GM18873 (cell line): ENCODE measurements at regions not wholly inside any gene's neighbourhood (a gene's known extent, or its start where the extent isn't known, plus 50 kb on each side); places are given as distances from the start of the nearest gene placed in this dataset.
"Not testable (repeated sequence)": the region's sequence is repeated elsewhere in the genome, so short reads cannot be mapped to it uniquely, and the experiment has no call there.

Experiments
- ATAC-seq: cut with Tn5 transposase; IDR thresholded peaks from one replicate; pipeline ENCODE4 v1.9.1; 2021; ENCODE audit warnings: mild to moderate bottlenecking, moderate library complexity, moderate number of reproducible peaks; ENCODE audit not compliant: unreplicated experiment, low FRiP score

DNA sequence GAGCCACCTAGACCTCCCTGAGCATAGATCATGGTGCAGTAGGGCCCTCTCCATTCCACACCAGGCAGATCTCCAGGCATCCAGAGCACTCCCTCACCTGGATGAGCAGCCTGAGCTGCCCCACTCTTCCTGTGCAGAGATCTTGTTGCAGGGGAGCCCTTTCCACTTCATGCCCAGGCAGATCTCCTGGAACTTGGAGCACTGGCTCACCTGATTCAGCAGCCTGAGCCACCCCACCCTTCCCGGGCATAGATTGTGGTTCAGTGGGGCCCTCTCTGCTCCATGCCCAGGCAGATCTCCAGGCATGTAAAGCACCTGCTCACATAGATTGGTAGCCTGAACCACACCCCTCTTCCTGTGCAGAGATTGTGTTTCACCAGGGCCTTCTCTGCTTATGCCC lies 78.0 kb downstream of the SEC16B start:
- no peak for ATAC-seq

DNA sequence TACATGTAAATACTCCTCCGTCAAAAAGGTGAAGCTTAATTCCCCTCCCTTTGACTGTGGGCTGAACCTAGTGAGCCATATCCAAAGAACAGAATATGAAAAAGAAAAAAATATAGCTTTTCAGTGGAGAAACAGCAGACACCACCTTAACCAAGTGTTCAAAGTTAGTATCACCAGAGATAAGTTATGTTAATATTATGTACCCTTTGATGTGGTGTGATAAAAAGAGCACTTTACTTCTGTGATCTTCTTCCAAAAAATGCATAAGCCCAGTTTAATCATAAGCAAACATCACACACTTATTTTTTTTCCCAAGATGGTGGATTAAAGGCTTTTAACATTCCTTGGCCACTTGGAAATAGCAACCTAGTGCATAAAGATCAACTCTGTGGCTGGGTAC lies 79.4 kb downstream of the SEC16B start:
- no peak for ATAC-seq

DNA sequence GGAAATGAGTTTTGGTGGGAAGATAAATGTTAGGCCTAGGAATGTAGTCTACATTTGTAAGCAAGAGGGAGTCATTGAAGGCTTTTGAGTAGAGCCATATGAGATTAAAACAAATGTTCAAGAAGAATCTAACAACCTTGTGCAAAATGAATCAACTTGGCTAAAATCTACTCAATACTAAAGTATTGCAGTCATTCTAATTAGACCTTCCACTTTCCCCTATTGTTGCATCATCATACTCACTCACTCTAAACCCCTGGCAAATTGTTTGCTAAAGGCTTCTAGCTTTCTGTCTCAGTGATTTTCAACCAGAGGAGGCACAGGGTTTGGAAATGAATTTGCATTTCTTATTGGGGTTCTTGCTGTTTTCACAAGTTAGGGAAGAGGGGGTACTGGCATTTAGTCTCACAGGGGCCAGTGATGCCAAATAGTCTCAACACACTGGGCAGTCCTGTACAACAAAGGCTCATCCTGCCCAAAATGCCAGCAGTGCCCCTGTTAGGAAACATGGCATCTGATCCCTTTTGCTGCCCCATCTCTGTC lies 85.3 kb downstream of the SEC16B start:
- no peak for ATAC-seq

DNA sequence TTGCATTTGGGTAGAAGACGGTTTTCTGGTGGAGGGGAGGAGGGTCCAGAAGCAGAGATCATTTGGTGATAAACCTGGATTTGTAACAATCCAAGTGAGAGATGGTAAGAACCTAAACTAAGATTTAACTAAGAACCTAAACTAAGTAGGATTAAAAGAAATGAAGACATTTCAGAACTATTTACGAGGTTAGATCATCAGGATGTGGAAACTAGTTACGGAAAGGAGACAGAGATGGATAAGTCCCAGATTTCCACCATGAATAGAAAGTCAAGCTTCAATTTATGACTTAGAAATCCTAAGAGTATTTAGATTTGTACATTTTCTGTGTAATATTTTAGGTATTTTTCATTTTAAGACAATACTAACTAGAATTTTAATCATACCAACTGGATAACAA lies 86.3 kb downstream of the SEC16B start:
- no peak for ATAC-seq

DNA sequence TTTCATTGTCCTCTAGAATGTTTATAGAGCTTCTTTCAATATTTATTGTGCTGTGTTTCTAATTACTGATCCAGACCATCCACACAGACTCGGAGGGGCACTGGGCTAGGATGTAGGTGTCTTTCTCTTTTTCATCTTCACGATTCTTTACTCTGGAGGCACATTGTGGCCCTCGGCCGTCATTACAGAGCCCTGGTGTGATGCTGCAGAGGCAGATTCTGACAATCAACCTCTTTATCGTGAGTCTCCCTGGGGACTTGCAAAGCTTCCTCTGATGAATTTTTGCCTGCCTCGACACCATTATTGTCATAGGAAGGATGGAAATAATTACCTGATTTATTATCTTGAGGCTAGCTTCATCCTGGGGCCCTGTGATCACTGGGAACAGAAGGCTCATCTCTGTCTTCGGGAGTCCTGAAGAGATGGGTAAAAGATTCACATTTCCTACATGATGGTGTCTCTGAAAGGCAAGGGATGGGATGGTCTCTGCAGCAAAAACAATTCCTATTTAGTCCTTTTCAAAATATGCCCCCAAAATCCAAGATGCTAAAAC lies 89.4 kb downstream of the SEC16B start:
- ATAC-seq: no peak

DNA sequence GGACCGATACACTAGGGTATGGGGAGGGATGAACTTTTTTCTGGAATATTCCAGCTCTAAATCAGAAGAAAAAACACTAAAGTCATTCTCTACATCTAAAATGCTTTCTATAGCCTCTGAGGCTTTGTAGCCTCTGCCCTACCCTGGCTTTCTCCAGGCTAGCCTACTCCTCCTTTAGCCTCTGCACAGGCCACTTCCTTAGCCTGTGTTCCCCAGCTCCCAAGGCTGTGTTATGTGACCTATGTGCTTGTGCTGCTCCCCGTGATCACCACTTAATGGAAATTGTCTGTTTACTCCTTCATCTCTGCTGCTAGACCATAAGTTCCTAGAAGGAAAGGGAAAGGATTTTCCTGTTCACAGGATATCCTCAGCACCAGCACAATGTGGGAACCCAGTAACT lies 92.8 kb downstream of the SEC16B start:
- ATAC-seq: no peak

DNA sequence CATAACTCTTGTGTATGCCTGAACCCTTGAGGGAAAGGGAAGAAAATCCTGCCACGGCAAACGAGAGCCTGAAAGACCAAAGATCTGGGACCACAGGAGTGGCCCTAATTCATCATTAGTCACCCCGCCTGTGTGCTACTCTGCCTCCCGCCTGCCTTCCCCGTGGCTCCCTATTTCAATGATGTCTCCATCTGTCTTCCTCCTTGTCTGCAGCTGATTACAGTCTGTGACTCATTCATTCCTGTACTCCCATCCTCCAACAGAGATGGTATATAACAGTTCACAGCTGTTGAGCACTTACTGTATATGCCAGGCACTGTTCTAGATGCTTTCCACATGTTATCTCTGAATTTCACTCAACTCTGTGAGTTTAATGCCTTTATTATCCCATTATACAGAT lies 96.6 kb downstream of the SEC16B start:
- ATAC-seq: no peak

DNA sequence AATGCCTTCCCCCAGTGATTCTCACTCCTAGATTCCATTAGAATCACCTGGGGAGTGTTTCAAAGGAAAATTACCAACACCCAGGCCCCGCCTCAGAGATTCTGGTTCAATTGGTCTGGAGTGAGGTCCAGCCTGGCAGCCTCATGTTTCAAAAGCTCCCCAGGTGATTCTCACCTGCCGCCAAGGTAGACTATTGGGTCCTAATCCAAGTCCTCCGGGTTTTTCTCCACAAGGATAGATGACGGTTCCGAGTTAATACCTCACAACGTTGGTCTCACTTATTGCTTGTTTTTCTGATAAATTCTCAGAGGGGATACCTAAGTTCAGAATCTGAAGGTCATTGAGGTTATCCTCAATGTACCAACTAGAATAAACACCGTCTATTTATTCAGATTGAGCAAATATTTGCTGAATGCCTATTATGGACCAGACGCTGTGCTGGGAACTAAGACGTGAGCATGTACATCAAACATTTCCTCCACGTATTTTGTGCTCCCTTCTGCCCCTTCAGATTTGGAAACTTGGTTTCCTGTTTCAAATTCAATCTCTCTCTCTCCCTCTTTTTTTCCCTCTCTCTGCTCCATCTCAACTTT lies 97.5 kb downstream of the SEC16B start:
- ATAC-seq: no peak

DNA sequence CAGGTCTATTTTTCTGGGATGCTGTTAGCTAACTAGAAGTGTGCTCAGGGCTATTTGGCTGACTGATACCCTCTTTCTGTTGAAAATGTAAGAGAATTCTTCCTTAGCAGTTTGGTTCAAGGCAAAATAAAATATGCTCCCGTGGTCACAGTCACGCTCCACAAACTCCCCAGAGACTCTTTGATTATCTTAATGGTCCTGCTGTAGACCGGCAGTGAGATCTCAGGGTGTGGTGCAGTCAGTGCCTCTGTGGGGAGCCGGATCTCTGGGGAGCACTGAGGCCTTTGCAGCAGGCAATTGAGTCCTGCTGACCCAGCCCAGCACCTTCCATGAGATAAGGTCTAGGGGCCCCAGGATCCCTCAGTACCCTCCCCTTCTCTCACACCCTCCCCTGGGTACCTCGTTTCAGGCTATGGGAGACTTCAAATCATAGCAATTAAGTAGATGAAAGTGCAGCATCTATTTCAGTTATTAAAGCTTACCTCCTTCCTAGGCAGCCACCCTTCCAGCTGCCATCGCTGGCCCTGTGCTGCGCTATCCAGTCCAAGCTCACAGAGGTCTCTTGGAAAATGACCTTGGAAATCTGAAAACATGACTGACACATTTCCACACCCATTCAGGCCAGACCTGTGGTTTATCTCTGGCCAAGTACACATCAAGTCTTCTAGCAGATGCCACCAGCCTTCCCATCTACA lies 98.1 kb downstream of the SEC16B start:
- no peak for ATAC-seq

DNA sequence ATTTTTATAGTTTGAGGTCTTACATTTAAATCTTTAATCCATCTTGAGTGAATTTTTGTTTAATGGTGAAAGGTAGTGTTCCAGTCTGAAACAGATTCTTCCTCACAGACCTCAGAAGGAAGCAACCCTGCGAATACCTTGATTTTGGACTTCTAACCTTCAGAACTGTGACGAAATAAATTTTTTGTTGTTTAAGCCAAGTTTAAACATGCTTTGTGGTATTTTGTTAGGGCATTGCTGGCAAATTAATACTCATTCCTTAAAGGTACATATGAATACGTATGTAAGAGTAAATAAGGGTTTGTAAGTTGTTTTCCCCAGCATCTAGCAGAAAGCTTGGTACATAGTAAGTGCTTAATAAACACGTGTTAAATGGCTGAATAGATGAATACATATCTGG lies 100.3 kb downstream of the SEC16B start:
- no peak for ATAC-seq

DNA sequence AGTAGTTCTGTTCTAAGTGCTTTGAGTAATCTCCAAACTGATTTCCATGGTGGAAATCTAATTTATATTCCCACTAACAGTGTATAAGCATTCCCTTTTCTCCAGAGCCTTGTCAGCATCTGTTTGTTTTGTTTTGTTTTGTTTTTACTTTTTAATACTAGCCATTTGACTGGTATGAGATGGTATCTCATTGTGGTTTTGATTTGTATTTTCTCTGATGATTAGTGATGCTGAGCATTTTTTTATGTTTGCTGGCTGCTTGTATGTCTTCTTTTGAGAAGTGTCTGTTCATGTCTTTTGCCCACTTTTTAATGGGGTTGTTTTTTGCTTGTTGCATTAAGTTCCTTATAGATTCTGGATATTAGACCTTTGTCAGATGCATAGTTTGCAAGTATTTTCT lies 100.8 kb downstream of the SEC16B start:
- ATAC-seq: not testable (repeated sequence)

DNA sequence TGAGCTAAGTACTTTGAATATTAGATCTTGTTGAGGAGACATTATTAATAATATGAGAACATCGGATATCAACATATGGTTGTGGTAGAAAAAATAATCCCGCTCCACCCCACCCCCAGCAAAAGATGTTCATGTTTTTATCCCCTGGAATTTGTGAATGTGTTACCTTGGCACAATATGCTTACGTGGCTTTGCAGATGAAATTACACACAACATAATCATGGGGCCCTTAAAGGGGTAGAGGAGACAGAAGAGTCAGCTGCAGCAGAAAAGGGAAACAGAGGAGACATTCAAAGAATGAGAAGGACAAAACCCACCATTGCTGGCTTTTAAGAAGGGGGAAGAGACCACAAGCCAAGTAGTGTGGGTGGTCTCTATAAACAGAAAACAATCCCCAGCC lies 104.1 kb downstream of the SEC16B start:
- ATAC-seq: no peak

DNA sequence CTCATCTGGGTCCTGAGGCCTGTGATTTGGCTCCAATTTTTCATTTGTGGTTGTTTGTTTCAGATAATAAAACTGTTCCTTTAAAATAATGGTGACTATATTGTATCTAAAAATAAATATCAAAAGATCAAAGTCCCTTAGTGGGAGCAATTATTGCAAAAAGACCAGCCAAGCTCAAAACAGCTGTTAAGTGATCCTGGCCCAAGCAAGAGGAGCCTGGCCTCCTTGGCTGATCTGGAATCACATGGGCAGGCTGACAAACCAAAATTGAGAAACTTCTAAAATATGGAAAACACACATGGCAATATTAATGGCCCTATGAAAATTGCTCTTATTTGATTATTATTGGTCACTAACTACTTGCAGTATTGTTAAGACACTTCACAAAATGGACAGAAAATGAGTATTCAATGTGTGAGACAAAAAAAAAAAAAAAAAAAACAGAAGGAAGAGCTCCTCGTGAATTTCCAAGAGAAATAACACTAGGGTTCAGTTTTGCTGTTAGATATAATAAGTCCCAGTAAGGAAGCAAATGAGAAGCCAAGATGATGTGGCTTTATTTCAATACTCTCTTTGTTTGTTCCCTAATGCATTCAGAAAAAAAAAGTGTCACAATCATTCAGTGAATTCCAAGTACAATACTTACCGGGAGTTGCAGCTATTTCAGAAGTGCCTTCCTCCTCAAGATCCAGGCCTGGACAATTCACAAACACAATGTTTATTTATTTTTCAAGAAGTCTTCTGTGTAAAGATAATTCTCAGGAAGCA lies 105.1 kb downstream of the SEC16B start:
- ATAC-seq: no peak

DNA sequence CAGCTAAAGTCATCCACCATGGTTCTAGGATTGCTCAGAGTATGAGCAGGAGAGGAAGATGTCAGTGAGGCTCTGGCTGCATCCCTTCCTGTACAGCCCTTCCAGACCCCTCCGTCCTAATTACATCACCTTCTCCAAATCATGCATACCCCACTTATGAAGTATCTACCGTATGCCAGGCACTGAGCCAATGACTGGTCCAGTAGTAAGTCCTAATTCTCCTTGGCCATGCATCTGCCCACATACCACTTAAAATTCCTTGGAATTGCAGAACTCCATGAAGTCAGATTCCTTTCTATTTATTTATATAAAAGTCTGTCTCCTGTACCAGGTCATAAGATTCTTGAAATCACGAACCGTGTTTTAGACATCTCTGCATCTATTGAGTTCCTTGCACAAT lies 106.1 kb downstream of the SEC16B start:
- ATAC-seq: no peak

DNA sequence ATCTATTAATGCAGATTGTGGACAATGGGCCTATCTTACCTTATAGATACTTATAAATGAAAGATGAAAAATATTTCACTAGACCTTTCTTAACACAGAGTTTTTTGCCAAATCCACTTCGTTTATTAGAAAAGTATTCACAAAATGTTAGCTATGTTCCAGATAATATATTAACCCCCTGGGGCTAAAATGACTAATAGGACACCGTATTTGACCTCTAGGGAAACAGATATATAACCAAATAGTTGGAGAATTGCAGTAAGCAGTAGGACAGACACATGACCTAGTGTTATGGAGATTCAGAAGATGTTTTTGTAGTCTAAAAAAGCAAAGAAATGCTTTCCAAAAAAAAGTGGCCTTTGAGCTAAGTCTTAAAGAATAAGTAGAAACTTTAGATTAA lies 106.9 kb downstream of the SEC16B start:
- no peak for ATAC-seq

DNA sequence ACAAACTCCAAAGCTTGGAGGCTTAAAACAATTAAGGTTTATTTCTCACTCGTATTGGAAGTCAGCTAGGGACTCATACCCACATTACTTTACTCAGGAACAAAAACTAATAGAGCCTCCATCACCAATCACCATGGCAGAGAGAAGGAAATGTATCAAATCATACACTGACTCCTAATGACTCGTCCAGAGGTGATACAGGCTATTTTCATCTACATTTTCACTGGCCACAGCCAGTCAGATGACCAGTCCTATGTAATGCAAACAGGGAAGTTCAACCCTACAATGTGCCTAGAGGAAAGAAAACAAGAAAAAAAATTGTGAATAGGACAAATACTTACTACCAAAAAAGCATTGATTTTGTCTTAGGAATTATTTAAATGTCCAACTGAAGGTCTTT lies 110.3 kb downstream of the SEC16B start:
- no peak for ATAC-seq

DNA sequence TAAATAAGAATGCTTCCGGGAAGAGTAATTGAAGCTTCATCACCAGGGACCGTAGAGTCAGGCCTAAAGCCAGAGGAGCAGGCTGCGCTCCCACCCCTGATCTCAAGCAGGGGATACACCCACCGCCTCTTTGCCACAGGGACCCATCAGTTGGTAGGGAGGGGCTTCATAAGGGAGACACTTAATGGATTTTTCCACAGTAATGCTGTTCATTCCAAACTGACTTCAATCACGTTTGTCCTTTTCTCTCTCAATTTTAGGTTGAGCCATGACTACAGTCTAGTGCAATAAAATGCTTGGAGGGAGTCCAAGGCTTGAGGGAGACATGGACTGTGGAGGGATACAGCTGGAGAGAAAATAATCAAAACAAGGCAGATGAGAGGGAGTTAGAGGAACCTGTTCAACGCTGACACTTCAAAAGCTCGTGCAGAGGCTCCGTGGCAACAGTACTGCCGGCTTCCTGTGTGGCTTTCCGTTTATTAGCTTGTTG lies 111.5 kb downstream of the SEC16B start:
- no peak for ATAC-seq

DNA sequence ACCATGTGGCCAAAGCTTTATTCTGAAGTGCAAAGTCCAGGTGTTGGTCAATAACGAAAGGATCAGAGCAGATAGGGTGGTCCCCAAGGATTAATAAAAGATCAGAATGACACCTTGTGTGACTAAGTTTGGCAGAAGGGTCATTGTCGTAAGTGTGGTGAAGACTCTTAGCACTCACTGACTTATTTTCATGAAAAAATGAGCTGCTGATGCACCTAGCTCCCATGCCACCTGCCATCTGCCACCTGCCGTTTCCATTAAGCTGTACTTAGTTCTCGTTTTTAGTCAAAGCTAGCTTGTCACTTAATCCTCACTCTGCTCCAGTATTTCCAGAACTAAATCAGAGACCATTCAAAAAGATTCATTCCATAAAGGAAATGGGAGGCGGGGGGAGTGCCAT lies 112.6 kb downstream of the SEC16B start:
- ATAC-seq: no peak

DNA sequence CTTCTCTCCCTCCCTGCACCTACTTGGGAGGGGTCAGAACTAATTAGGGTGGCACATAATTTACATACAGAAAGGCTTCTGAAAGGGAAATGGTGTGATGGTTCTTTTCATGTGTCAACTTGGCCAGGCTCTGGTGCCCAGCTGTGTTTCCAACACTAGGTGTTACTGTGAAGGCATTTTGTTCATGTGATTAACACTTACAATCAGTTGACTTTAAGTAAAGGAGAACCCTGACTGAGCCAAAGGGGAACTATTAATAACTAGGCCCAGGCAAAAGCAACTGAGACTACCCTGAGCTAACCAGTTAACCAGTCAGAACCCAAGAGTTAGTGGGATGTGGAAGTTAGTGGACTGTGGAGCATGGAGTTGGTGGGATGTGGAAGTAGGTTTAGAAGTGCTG lies 114.9 kb downstream of the SEC16B start:
- no peak for ATAC-seq

DNA sequence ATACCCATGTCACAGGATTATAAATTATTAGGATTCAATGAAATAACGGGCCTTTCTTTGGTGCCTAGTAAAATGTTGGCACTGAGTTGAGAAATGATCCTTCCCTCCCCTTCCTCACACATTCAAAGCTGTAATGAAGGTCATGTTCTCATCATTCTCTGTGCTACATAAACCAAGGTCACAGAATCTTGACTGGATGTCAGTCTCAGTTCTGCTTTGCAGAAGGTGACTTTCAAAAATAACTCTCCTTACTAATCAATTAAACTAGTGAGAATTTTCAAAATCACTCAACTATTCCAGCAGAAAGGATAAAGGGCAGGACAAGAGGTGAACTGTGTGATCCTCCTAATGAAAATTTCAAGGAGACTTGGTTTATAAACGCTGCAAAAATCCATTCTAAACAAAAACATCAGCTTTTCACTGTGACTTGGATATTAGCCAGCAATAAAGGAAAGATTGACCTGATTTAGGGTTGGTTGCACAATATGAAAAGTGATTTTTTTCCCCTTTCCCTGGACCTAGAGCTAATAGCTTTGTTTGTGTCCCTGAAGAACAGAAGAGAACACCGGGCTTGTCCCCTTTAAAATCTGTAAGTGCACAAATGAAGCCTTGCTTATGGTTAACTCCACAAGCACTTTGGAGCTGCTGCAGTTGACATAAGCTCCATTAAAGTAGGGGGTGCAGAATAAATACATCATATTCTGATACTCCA lies 120.1 kb downstream of the SEC16B start:
- no peak for ATAC-seq

DNA sequence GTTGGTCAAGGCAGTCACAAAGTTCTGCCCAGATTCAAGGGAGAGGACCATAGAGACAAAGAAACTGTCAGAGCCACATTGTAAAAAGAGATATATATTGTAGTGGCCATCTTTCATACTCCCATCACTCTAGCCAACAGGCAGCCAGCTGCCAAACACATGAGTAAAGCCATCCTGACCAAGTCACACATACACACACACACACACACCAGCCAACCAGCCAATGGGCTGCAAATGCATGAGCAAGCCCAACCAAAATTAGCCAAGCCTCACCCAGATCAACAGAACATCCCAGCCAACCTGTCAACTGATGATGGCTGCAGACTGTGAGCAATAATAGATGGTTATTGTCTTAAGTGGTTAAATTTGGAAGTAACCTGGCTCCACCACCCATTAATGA lies 120.7 kb downstream of the SEC16B start:
- ATAC-seq: no peak
